ENCODE measurements at regions not wholly inside any gene's neighbourhood (a gene's known extent, or its start where the extent isn't known, plus 50 kb on each side); places are given as distances from the start of the nearest gene placed in this dataset.

GRCh38 chr3:162117961-162118360, 621.4 kb downstream of the OTOL1 start:
- TF ChIP-seq CTCF (conservative IDR thresholded peaks at IDR 0.05; ENCODE audit: low read depth, low read length), result no peak
- no peak overlapping the region for H3K4me3 ChIP-seq (ENCODE audit: low read length)
- DNase-seq (ENCODE audit: low read depth), result no peak

DNA sequence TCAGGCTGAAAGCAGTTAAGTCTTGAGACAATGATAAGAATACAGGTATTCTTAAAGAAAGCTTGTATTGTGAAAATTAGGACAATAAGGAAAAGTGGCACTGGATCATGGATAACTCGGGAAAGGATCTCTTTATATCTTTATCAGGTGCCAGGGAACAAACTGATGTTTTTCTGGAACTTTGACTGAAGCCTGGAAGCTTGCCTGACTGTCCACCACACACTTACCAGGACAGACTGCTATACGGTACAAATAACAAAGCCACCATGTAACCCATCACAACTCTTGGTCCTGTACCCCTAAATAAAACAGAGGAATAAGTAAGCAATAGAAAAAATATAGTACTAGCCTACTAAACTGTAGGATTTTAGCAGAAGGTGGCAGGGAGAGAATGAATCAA, 623.0 kb downstream of the OTOL1 start:
- no peak overlapping the region for H3K4me3 ChIP-seq (ENCODE audit: low read length)
- TF ChIP-seq CTCF (conservative IDR thresholded peaks at IDR 0.05; ENCODE audit: low read depth, low read length), result no peak
- no peak for DNase-seq (ENCODE audit: low read depth)

GRCh38 chr3:162122405-162122804, 625.8 kb downstream of the OTOL1 start:
- TF ChIP-seq CTCF (conservative IDR thresholded peaks at IDR 0.05; ENCODE audit: low read depth, low read length), result no peak
- no peak overlapping the region for H3K4me3 ChIP-seq (ENCODE audit: low read length)
- no peak for DNase-seq (ENCODE audit: low read depth)

GRCh38 chr3:162125790-162126189, 629.2 kb downstream of the OTOL1 start:
- no peak for TF ChIP-seq CTCF (conservative IDR thresholded peaks at IDR 0.05; ENCODE audit: low read depth, low read length)
- no peak overlapping the region for H3K4me3 ChIP-seq (ENCODE audit: low read length)
- no peak for DNase-seq (ENCODE audit: low read depth)

GRCh38 chr3:162130582-162130981, 634.0 kb downstream of the OTOL1 start:
- TF ChIP-seq CTCF (conservative IDR thresholded peaks at IDR 0.05; ENCODE audit: low read depth, low read length), result no peak
- no peak for DNase-seq (ENCODE audit: low read depth)

GRCh38 chr3:162132981-162133380, 636.4 kb downstream of the OTOL1 start:
- DNase-seq (ENCODE audit: low read depth), result no peak
- no peak overlapping the region for H3K4me3 ChIP-seq (ENCODE audit: low read length)
- TF ChIP-seq CTCF (conservative IDR thresholded peaks at IDR 0.05; ENCODE audit: low read depth, low read length), result no peak

More at GRCh38 chr3:162130582-162130981, 634.0 kb downstream of the OTOL1 start:
- H3K4me3 ChIP-seq (ENCODE audit: low read length), result no peak overlapping the region

DNA sequence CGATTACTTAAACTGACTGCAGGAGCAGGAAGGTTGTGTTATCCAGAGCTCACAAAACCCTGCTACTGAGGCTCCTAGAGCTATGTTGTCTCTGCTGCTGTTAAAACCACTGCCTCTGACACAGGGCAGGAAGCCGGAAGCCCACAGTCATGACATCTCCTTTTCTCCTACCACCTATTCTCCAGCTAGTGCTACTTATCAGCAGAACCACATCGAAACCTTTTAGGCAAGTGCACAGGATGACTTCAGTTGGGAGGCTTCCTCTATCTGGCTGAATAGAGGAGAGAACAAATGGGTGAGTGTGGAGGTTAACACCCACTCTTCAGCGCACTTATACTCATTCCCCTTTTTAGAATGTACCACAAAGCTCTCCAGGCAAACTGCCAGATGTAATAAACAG, 638.0 kb downstream of the OTOL1 start:
- TF ChIP-seq CTCF (conservative IDR thresholded peaks at IDR 0.05; ENCODE audit: low read depth, low read length), result no peak
- DNase-seq (ENCODE audit: low read depth), result no peak
- H3K4me3 ChIP-seq (ENCODE audit: low read length), result no peak overlapping the region
